ENCODE measurements at regions not wholly inside any gene's neighbourhood (a gene's known extent, or its start where the extent isn't known, plus 50 kb on each side); places are given as distances from the start of the nearest gene placed in this dataset.

DNA sequence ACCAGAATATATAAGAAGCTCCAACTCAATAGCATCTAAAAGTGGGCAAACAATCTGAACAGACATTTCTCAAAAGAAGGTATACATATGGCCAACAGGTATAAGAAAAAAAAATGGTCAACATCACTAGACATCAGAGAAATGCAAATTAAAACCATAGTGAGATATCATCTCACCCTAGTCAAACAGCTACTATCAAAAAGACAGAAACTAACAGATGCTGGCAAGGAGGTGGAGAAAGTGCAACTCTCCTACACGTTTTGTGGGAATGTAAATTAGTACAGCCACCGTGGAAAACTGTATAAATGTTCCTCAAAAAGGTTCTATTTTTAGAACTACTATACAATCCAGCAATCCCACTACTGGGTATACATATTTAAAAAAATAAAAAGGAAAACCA, 199.9 kb upstream of the SMC2 start:
- TF ChIP-seq, protein P1, sequence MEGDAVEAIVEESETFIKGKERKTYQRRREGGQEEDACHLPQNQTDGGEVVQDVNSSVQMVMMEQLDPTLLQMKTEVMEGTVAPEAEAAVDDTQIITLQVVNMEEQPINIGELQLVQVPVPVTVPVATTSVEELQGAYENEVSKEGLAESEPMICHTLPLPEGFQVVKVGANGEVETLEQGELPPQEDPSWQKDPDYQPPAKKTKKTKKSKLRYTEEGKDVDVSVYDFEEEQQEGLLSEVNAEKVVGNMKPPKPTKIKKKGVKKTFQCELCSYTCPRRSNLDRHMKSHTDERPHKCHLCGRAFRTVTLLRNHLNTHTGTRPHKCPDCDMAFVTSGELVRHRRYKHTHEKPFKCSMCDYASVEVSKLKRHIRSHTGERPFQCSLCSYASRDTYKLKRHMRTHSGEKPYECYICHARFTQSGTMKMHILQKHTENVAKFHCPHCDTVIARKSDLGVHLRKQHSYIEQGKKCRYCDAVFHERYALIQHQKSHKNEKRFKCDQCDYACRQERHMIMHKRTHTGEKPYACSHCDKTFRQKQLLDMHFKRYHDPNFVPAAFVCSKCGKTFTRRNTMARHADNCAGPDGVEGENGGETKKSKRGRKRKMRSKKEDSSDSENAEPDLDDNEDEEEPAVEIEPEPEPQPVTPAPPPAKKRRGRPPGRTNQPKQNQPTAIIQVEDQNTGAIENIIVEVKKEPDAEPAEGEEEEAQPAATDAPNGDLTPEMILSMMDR (IDR thresholded peaks at IDR 0.05; ENCODE audit: low read depth, low read length), result no peak
- no peak for TF ChIP-seq POLR2A (IDR thresholded peaks at IDR 0.05; ENCODE audit: extremely low read depth, insufficient read length)
- TF ChIP-seq MYC (IDR thresholded peaks at IDR 0.05; ENCODE audit: low read depth, low read length), result no peak

All from NB4 (cell line).